ENCODE measurements at regions not wholly inside any gene's neighbourhood (a gene's known extent, or its start where the extent isn't known, plus 50 kb on each side); places are given as distances from the start of the nearest gene placed in this dataset.
A peak's percentile ranks its signal among the peaks of the same experiment; 100 is the strongest.
"Not testable (repeated sequence)": the region's sequence is repeated elsewhere in the genome, so short reads cannot be mapped to it uniquely, and the experiment has no call there.

DNA sequence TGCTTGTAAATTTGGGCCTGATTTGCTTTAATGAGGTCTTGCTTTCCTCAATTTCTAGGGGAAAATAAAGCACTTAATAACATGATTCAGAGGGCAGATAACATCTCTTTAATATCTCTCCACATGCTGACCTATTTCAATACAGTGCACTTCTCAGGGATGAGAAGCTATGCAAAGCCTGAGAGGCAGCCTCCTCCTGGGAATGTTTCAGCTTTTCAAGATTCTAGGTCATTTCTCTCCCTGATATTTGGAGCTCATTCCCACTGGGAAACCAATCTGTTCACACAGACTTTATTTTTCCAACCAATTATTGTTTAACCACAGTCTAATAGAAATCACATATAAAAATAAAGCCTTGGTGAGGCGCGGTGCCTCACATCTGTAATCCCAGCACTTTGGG lies 67.0 kb upstream of the LSAMP start:
- no peak for DNase-seq

DNA sequence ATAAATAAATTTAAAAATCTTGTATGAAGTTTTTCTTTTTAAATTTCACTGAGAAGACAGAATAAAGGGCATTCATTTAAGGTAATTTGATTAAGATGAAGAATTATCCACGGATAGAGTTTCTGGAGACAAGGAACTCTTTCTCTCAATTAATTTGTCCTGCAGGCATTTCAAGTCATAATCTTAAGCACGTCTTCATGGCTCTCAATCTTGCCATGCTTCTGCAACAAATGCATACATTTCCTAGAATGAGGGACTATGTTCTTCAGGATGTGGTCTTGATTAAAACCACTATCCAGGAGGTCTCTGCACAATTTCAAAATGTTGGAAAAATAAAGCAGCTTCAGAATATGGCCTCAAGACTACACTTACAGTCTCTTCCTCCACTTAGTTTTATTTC lies 67.6 kb upstream of the LSAMP start:
- no peak for DNase-seq

- no peak for DNase-seq
Observed at GRCh38 chr3:116515973-116516372, 70.7 kb upstream of the LSAMP start.

- no peak for DNase-seq
Observed at GRCh38 chr3:116517308-116517707, 72.0 kb upstream of the LSAMP start.

DNA sequence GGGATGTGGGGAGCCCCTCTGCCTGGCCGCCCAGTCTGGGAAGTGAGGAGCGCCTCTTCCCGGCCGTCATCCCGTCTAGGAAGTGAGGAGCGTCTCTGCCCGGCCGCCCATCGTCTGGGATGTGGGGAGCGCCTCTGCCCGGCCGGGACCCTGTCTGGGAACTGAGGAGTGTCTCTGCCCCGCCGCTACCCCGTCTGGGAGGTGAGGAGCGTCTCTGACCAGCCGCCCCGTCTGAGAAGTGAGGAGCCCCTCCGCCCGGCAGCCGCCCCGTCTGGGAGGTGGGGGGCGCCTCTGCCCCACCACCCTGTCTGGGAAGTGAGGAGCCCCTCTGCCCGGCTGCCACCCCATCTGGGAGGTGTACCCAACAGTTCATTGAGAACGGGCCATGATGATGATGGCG lies 73.8 kb upstream of the LSAMP start:
- DNase-seq = not testable (repeated sequence)

- not testable (repeated sequence) for DNase-seq
Observed at GRCh38 chr3:116519823-116520222, 74.5 kb upstream of the LSAMP start.

DNA sequence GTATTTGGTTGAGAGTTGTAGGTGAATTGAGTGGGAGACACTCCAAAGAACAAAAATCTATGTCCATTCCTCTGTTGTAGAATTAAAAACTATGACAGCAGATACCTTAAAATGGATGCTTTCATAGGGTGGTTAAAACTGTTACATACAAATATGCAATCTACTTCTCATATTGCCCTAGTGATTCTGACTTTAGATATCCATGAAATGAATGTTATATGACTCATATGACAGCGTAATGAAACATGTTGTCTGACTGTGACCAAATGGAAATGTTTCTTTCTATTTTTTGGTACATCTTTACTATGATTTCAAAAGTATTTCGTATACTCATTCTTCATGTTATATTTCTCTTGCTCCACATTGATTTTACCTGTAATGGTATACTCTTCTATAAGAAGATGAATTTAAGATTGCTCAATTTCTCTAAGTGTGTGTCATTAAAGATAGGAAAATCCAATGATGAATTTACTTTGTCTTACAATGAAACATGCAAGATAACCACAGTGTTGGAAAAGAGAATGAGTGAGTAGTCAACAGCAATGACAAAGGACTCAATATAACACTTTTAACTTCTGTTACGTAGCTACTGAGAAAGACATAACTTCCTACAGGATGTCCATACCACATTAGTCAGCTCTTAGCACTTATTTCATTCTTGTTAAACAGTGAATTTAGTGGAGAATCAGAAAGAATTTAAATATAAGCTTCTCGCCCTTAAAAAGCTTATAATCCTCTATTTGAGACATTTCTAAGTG lies 79.3 kb upstream of the LSAMP start:
- DNase-seq = no peak

- no peak for DNase-seq
Observed at GRCh38 chr3:116552246-116552645, 107.0 kb upstream of the LSAMP start.

DNA sequence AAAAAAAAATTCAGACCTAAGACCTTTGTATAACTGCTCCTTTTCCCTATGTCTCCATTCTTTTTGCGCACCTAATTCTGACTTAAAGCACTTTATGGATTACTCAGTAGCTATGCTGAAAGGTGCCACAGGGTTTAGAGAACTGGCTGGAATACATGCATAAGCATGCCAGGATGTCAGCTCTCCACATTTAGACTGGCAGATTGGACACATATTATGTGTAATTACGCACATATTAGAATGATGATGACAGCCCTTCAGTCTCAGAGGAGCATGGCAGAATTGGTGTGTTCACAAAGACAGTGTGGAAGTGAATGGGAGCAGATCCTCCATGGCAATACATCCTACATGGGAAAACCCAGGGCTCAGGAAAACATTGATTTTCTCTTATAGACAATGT lies 108.1 kb upstream of the LSAMP start:
- DNase-seq = no peak

GRCh38 chr3:116561529-116561928 lies 116.2 kb upstream of the LSAMP start:
- no peak for DNase-seq

- DNase-seq = no peak
Observed at GRCh38 chr3:116563351-116563750, 118.1 kb upstream of the LSAMP start.

- DNase-seq = no peak
Observed at GRCh38 chr3:116566478-116566960, 121.2 kb upstream of the LSAMP start.

DNA sequence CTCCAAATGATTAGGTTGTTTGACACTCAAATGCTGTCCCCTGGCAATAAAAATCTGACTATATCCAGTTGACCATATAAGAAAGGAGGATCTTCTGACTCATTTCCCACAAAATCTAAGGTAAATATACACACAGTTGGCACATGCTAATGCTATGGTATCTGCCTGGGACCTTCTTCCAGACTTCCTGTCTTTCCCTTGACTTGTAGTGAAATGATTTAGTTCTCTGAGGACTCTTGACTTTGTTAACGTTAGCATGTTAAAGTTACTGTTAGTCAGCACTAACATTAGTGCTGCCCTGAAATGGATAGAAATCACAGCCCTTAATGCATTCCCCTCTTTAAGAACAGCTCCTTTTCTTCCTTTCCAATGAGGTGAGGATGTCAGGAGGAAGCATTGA lies 124.3 kb upstream of the LSAMP start:
- DNase-seq = no peak

DNA sequence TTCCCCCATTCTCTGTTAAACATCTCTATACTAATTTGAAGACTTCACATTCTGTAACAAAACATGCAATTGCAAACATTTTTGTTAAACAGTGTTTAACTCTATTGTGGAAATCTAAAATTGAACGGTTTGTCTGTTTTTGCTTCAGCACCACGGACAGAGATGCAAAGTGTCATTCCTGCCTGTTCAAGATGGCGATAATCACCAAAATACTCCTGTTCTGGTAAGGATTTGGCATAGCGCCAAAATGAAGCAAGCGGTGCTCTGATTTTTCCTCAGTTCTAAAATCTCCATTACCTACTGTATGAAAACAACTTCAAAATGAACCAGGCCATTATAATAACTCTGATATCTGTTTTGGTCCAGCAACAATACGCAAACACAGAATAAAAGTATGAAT lies 129.7 kb upstream of the TUSC7 start:
- peak; percentile 32 for DNase-seq

- no peak for DNase-seq
Observed at GRCh38 chr3:116586285-116586944, 123.2 kb upstream of the TUSC7 start.

DNA sequence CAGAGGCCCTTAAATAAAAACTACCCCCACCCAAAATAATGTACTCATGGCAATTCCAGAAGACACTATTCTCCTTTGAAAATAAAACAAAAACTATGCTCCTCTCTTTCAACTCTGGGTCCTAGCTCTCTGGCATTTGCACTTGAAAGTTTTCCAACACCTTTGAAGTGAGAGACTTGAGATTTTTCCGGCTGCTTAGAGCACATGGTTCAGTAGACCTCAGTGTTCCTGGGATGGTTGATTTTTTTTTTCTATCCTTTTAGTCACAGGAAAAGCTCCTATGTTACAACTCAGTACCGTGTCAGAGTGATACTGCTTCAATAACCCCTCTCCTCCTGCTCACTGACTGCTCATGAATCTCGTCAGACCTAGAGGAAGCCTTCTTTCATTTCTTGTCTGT lies 118.3 kb upstream of the TUSC7 start:
- DNase-seq = no peak

DNA sequence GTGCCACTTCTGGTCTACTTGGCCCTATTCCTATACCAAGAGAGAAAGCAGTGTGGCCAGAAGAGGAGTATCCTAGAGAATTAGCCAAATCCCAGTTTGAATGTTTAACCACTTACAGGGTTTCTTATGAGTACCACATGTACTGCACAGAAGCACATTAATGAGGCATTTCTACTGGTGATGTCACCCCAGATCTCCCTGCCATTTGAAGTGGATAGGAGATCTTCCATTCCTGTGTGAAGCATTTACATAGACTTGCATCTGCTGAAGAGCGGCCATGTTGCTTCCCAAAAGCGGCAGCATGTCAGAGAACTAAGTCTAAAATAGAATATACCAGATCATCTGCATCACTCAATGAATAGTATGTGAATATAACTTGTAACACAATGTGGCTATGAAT lies 108.4 kb upstream of the TUSC7 start:
- no peak for DNase-seq

GRCh38 chr3:116607205-116607604 lies 102.4 kb upstream of the TUSC7 start:
- no peak for DNase-seq

- DNase-seq = no peak
Observed at GRCh38 chr3:116610124-116610523, 99.5 kb upstream of the TUSC7 start.

GRCh38 chr3:116614795-116615362 lies 94.7 kb upstream of the TUSC7 start:
- DNase-seq = no peak

DNA sequence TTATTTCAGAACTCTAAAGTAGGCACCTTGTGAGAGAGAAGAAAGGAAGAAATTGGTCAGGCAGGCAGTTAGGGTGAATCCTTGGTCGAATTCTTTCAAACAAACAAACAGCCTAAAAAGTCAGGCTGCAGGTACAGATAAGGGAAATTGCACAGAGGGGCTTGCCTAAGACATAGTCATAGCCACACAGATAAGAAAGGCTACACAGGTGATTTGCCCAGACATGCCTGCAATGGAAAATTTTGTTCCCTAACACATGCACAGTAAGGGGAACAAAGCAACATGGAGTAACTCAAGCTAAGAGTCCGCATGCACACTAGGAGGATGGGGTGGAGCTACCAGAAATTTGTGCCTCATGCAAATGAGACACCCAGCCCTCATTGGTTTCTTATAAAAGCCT lies 91.4 kb upstream of the TUSC7 start:
- DNase-seq = no peak

DNA sequence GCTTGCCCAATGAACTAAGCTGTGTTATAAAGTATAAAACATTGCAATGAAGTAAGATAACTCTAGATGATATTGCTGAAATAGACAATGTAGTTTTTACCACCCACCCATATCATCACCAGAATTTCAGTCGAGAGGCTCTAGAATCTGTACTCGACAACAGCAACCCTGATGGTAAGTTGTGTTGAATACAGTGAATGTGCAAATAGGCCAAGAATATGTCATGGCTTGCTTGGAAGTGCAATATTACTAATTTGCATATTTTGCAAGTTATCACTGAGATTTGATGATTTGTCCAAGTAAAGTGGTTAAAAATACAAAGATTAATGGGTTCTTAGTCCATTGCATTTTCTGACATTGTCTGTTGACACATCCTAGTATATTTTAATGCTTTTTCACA lies 90.6 kb upstream of the TUSC7 start:
- no peak for DNase-seq

- DNase-seq = no peak
Observed at GRCh38 chr3:116630494-116630893, 79.1 kb upstream of the TUSC7 start.

GRCh38 chr3:116639641-116640040 lies 69.9 kb upstream of the TUSC7 start:
- no peak for DNase-seq
